Right kidney (tissue), 1 donor: ENCODE measurements at regions not wholly inside any gene's neighbourhood (a gene's known extent, or its start where the extent isn't known, plus 50 kb on each side); places are given as distances from the start of the nearest gene placed in this dataset.
"Not testable (repeated sequence)": the region's sequence is repeated elsewhere in the genome, so short reads cannot be mapped to it uniquely, and the experiment has no call there.

Experiments used
- DNase-seq: peaks from one replicate; pipeline ENCODE4 v3.0.0-alpha.2; 2016

DNA sequence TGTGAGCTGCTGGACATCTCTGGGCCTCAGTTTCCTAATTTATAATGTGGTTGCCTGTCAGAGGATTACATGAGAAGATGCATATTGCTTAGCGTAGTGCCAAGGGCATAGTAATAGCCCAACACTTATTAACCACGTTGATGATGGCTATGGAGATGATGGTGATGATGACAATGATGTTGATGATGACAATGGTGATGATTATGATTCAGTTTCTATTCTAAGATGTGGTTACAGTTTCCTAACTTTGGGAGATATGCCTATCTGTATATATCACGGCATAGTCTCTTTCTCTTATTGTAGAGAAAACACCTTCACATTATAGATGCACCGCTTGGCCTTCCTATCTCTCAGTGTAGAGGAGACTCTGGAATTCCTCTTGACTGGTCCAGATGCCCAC, 311.9 kb upstream of the PLGLB2 start:
- DNase-seq = not testable (repeated sequence)

DNA sequence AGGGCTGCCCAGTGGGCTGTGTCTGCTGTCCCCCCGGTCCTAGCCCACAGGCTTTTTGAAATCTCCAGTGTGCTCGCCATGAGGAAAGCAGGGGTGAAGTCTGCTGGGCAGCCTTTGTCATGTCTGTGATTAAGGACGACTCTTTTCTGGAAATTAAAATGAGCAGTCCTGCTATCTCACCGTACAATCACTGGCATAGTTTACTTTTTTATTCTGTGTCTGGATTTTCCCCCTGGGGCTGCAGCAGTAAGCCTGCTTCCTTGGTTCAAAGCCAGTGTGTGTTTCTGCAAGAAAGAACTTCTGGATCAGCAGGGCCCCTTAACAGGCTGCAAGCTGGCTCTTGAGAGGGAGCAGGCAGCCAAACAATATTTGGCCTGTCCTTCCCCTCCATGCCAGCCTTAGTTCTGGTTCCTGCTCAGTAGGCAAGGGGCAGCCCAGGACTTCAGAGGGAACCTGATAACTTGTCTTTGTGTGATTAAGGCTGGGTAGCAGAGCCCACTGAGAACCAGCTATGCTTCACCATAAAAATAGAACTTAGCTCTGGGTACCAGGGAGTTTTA, 310.1 kb upstream of the PLGLB2 start:
- not testable (repeated sequence) for DNase-seq

DNA sequence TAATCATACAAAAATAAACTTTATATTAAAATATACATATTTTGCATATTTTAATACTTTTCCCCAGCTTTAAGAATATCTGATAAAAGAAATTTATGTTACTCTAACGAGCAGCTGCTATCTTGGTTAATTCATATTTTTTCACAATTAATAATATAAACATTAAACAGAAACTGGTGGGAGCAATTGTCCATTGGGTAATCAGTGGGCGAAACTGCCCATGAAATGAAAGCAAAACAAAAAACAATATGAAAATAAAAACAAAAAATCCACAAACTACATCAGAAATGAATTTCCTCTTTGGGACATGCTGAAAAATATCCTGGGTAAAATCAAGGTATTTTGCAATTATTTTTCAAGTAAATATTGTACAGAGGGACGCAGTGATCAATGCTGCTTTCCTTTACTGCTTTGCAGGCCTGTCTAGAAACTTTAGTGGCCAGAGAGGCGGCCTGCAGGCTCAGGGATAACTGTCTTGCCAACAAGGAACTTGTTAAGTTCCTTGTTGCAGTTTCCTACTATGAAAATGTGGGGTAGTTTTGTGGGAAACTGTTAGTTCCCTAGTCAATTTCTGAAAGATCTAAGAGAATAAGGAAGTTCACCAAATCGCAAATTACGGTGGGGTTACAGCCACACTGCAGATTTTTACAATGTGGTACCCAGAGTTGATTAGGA, 309.0 kb upstream of the PLGLB2 start:
- not testable (repeated sequence) for DNase-seq

DNA sequence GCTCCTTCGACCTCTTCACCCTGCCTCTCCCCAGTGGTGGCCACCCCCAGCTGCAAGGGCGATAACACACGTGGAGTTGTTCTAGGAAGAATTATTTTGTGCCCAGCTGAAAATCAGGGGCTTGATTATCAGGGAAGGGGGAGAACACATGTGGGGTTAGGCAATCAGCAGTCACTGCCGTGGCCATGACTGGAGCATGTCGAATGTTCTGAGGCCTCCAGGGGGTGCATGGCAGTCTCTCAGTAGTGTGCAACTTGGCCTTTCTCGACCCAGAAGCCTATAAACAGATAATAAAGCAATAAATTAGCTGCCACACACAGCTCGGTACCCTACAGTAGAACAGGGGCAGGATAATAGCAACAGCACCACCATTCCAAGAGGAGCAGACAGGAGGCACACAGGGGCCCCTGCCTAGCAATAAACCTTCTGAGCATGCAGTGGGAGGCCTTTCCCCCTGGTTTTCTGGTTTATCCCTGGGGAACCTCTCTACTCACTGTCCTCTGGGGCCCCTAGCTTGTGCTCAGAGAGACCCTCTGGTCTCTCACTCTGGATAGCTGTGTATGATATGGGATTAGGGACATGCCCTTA, 308.2 kb upstream of the PLGLB2 start:
- DNase-seq = not testable (repeated sequence)

DNA sequence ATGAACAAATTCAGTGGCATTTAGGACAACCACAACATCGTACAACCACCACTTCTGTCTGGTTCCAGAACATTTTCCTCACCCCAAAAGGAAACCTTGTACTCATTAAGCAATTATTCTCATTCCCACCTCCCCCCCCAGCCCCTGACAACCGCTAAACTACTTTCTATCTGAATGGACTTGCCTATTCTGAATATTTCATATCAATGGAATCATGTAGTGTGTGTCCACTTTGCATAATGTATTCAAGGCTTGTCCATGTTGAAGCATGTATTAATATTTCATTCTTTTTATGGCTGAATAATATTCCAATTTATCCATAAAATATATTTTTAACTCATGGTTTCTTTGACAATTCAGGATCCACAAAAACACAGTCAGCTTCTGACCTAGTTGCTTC, 307.2 kb upstream of the PLGLB2 start:
- DNase-seq = not testable (repeated sequence)

DNA sequence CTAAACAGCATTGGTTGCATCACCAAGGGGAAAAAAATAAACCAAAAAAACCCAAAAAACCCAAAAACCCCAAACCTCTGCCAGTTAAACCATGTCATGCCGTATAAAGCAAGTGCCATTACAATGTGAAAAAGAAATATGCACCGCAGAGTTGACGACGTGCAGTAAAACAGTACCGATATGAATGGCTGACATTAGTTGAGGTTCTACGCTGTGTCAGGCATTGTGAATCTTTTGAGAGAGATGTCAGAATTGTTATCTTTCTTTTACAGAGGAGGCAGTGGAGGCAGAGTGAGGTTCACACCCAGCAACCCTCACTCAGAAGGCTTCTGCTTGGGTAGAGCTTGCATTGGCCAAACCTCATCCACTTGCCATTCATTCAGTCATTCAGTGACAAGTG, 306.5 kb upstream of the PLGLB2 start:
- not testable (repeated sequence) for DNase-seq

DNA sequence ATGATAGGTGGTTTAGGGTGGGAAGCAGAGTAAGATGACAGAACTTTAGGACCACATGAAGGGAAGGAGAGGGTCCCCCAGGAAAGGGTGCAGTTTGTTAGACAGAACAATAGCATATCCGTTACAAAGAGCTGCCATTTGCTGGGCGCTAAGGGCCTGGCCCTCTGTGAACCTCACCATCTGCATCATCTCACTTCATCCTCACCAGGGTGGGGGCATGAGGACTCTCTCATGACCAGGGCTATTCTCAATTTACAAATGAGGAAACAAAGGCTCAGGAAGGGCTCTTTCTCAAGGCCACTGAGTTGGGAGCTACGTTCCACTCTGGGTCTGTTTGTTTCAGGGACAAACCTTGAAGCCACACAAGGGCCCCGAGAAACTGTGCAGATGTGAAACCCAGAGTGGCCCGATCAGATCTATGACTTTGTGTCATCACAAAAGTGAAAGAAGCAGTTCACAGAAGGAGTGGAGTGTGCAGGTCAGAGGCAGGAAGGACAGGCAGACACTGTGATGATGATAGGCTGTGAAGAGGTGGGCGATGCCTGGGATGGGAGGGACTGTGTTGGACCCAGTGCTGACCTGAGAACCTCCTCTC, 304.8 kb upstream of the PLGLB2 start:
- not testable (repeated sequence) for DNase-seq

DNA sequence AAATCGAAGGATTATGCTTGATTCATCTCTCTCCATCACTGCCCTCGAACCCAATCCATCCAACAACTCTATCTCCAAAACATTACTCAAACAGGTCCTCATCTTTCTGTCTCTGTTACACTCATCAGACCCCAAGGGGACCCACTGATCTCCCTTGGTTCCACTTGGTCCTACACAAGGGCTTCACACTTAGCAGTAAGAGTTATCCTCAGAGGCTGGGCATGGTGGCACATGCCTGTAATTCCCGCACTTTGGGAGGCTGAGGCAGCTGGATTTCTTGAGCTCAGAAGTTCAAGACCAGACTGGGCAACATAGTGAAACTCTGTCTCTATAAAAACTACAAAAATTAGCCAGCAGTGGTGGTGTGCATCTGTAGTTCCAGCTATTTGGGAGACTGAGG, 302.9 kb upstream of the PLGLB2 start:
- not testable (repeated sequence) for DNase-seq

DNA sequence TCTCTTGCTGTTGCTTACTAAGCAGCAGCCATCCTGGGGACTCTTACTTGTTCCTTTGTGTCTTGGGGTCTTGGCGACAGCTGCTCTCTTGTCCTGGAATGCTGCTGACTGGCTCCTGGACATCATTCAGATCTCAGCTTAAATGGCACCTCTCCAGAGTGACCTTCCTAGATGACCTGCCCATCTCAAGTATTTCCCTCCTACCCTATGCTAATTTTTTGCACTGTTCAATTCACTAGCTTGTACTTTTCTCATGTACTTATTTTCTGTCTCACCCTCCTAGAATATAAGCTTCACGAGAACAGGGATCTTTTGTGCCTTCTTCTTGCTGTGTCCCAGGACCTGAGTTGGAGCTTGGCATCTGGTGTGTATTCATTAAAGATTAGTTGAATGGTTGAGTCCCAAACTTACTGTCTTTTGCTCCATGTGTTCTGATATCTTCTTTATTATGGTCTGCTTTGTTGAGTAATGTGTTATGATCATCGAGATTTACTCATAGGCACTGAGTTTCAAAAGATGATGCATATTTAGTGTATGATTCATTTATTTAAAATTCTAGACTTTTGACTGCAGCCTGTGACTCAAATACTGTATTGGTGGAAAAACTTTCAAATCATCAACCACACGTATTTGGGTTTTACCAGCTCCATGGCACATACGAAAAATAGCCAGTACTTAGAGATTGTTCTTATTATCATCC, 302.1 kb upstream of the PLGLB2 start:
- DNase-seq = not testable (repeated sequence)

DNA sequence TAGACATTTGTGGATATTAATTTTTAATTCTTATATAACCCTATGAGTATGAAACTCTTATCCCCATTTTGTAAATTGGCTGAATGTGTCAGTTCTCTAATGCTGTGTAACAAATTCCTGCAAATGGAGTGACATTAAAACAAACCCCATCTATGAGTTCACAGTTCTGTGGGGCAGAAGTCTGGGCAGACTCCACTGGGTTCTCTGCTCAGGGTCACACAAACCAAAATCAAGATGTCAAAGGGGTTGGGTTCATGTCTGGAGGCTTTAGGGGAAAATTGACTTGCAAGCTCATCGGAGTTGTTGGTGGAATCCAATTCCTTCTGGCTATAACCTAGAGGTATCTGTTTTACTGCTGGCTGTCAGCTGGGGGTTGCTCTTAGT, 301.6 kb upstream of the PLGLB2 start:
- DNase-seq = not testable (repeated sequence)

DNA sequence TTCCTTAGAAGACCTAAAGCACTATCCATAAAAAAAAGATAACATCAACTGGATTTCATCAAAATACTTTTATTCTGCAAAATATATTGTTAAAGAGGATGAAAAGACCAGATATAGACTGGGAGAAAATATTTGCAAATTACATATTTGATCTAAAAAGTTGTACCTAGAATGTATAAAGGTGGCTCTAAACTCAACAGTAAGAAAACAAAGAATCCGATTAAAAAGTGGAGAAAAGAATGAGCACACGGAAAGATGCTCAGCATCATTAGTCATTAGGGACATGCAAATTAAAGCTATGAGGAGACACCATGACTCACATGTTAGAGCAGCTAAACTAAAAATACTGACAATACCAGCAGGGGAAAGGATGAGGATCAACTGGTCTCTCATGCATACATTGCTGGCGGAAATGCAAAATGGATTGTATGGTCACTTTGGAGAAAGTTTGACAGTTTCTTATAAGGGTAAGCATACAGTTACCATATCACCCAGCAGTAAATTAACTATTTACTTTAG, 298.4 kb upstream of the PLGLB2 start:
- not testable (repeated sequence) for DNase-seq

DNA sequence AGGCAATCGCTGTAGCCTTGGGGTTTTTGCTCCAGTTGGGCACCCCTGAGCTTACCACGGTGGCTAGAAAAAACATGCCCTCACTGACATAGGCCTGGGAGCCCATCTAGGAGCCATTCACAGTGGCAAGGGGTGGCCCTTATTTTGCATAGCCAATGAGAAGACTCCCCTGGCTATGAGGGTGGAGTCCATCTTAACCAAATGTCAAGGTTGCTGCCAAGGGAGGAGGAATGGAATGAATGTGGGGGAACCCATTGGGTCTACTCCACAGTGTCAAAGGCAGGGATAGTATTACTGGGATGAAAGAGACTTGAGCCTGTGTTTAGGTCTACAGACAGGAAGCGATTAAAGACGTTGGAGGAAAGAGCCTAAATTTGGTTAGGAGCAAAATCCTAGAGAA, 295.7 kb upstream of the PLGLB2 start:
- DNase-seq = not testable (repeated sequence)

DNA sequence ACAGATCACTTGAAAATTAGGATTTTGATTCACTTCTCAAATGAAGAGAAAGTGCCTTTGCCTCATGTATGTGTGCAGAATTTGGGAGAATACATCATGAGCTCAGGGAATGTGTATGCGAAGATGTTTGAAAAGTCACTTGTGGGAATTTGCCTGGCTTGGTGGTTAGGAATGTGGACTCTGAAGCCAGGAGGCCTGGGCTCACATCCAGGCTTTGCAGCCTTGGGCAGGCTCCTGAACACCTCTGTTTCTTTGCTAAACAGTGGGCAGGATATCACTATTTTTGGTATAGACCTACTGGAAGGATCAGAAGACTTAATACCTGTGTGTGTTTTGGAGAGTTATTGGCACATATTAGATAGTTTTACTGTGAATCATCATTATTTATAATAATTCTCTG, 295.0 kb upstream of the PLGLB2 start:
- not testable (repeated sequence) for DNase-seq

DNA sequence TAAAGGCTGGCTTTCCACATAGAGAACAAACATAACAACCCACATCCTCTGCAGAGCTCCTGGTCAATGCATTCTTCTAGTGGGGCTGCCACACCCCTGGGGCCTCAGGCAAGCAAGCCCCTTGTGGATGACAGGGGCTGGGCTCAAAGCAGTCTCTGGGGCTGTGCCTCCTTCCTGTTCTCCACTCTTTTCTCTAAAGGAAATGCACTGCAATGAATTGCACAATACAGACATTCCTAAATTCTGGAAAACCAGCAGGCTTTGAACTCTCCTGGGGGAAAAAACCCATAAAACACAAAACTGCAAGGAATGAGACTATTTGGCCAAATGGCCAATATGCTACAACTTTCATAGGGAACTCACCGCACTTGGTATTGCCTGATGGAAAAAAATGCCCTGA, 293.9 kb upstream of the PLGLB2 start:
- DNase-seq = not testable (repeated sequence)

DNA sequence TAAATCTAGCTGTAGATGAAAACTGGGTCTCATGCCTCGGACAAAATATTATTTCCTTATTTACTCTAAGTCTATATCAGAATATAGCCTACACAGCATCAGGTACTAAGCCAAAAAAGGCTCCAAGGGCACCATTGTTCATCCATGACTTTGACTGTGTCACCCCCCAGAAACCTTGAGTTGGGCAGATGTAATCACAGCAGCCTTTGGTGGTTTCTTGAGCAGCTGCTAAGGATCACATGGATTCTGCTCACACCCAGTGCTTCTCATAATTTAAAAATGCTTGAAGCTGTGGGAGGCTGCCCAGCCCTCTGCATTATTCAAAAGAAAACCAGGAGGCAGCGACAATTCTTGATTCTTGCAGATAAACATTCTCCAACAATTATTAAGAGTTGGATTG, 293.5 kb upstream of the PLGLB2 start:
- not testable (repeated sequence) for DNase-seq

DNA sequence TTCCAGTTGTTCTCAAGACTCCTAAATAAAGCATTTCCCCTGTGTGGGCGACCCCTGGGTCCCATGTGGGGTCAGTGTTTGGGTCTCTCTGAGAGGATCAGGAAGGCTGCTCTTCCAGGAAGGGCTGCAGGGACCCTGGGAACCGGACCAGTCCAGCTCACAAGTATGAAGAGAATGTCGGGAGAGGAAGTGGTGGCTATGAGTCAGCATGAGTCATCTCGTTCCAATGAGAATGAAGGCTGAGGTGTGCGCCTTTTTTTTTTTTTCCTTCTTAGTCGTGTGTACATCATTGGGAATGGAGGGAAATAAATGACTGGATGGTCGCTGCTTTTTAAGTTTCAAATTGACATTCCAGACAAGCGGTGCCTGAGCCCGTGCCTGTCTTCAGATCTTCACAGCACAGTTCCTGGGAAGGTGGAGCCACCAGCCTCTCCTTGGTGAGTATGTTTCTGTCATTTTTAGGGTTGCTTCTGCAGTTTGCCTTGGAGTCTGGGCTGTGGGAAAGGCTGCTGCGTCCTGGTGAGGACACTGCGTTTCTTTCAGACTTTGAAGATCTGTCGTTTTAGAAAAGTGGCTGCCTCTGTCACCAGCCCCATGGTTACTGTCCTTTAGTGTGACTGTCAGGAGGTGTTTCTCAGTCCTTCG, 292.6 kb upstream of the PLGLB2 start:
- not testable (repeated sequence) for DNase-seq

DNA sequence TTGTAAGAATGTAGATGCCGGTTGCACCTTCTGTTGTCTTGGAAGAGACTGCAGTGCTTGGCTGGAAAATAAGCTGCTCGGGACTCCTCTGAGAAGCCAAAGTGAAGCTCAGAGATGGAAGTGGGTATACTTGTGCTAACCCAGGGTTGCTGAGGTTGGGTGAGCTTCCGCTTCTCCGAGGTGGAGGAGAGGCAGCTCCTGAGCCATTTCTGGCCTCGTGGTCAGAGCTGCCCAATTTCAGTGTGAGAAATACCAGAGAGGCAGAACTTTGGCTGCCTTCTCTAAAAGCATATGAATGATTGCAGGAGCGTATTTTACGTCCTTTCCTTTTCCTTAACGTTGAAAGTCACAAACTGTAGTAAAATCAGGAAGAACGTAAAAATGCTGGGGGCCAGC, 292.0 kb upstream of the PLGLB2 start:
- DNase-seq = not testable (repeated sequence)

DNA sequence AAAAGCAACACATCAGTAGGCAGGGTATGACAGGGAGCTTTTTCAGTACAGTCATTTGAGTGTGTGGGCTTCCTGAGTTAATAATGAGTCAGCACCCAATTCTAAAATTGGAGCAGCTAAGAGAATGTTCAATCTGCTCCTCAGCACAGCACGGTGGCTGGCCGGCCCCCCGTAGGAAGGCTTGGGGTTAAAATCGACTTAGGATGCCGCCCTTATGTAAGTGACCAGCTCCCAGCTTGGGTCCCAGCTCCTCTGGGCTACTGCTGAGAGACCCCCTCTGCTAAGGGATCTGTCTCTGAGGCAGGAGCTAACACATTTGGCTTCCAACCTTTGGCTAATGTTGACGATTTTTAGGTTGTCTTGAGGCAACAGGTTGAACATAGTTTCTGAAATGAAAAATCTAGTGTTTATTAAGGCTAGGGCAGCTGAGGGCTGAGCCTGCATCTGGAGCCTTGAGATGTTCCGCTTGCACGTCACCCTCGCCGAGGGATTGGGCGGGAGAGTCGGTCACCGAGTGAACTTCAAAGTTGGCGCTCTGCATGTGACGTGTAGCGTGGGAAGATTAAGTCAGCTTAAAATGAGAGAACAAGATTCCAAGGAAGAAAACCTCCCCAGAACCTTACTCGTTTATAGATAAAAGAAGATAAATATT, 291.3 kb upstream of the PLGLB2 start:
- DNase-seq = not testable (repeated sequence)

DNA sequence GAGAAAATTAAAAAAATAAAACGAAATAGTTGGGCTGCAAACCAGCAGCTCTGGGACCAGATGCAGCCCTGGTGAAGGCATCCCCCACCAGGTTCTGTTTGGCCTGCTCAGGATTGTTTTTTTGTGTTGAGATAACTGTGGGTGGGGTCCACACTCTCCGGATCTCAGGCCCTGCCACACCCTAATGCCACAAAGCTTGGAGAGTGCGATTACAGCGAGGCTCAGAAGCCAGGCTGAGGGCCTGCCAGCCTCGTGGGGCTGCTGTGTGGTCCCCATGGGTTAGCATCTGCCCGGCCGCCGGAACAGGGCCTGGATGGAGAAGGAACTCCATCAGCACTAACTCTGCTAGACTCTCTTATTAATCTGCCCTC, 290.8 kb upstream of the PLGLB2 start:
- not testable (repeated sequence) for DNase-seq

DNA sequence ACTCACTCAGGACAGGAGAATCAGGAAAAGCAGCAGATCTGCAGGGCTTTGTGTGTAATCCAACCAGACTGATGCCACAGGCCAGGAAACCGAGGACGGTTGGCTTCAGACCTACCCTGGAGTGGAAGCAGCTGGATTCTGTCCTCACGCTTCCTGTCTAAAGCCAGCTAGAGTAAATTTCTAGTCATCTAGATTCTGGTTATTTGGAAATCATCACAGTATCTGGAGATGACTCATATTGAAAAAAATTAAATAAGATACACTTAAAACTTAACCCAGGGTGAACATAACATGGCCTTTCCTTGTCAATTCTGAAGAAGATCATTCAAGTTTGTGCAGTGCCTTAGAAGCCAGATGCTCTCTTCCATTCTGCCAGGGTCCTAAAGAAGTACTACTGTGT, 288.9 kb upstream of the PLGLB2 start:
- not testable (repeated sequence) for DNase-seq

DNA sequence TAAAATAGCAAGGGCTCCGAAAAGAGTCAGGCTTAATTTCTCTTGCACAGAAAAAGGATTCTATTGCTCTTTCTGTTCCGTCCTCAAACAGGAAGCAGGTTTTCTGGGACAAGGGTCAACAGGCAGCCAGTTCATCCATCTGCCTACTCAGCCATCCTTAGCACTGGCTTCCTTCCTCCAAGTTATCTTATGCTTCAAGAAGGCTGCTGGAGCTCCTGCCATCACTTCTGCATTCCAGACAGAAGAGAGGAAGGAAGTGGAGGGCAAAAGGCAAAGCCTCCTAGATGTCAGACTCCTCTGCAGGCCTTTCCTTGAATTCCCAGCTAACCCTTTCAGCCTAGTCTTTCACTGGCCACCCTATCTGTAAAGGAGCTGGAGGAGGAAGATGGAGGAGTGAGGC, 287.8 kb upstream of the PLGLB2 start:
- not testable (repeated sequence) for DNase-seq

DNA sequence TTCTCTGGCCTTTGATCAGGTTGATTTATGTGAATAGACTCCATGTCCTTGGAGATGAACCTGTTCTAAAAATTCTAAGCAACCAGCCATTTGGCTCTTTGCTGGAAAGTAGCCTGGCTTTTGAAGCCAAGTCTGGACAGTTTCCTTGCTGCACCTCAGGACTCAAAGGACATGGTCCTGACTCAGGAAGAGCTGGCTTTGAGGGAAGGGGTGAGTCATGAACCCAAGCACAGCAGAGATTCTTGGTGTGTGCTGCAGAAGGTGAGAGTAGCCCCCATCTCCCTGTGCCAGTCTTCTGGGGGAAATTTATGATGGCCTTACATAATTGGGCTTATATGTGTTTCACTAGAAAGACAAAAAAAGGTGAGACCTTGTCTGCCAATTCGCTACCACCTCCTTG, 287.2 kb upstream of the PLGLB2 start:
- DNase-seq = not testable (repeated sequence)
